Caco-2 (cell line): ENCODE measurements at regions not wholly inside any gene's neighbourhood (a gene's known extent, or its start where the extent isn't known, plus 50 kb on each side); places are given as distances from the start of the nearest gene placed in this dataset.

Source experiments
- BruUV-seq: library from RNA; stranded (reverse); fragments of 400-500 nt; replicated peaks from 2 replicates; lab custom pipeline; 2021; lab: Mats Ljungman, UMichigan
- CTCF ChIA-PET: fragments of 300-600 bp; sonication (Branson Sonifier 250); formaldehyde crosslinking; loops from one replicate; lab custom pipeline; 2022; ENCODE audit warnings: antibody characterized with exemption; lab: Charles Lee
- POLR2A ChIA-PET: fragments of 300-600 bp; sonication (Branson Sonifier 250); formaldehyde crosslinking; loops from one replicate; lab custom pipeline; 2022; ENCODE audit warnings: antibody characterized with exemption; lab: Charles Lee
- DNase-seq, 2 experiments: peaks; one replicate each; pipeline versions ENCODE4 v3.0.0 to v3.0.0-alpha.2; 2020 to 2022
- H3K27me3 ChIP-seq: replicated peaks from 2 replicates; pipeline ENCODE4 v1.6.0; 2011; ENCODE audit warnings: low read length; ENCODE audit not compliant: control insufficient read depth, insufficient read depth
- H3K36me3 ChIP-seq: 2 replicates; pipeline ENCODE4 v1.5.1; 2011; ENCODE audit warnings: low read length; ENCODE audit not compliant: control insufficient read depth, insufficient read depth
- H3K4me1 ChIP-seq: fragments of 250-450 bp; sonication (Bioruptor Pico); 2 replicates; pipeline ENCODE4 v1.5.1; 2020; ENCODE audit warnings: mild to moderate bottlenecking
- H3K4me3 ChIP-seq: 2 replicates; pipeline ENCODE4 v1.5.1; 2011; ENCODE audit warnings: low read depth, mild to moderate bottlenecking, control low read depth, low read length
- H3K9me3 ChIP-seq: fragments of 250-450 bp; sonication (Bioruptor Pico); 2 replicates; pipeline ENCODE4 v1.5.1; 2020; ENCODE audit warnings: mild to moderate bottlenecking, moderate library complexity
- H3K27ac Mint-ChIP-seq: one replicate; pipeline ENCODE4 v1.8.0; 2022; ENCODE audit warnings: mixed read lengths; ENCODE audit not compliant: unreplicated experiment
- H3K27me3 Mint-ChIP-seq: one replicate; pipeline ENCODE4 v1.8.0; 2022; ENCODE audit warnings: mixed read lengths; ENCODE audit not compliant: insufficient read depth, unreplicated experiment
- H3K36me3 Mint-ChIP-seq: one replicate; pipeline ENCODE4 v1.8.0; 2022; ENCODE audit warnings: mild to moderate bottlenecking, mixed read lengths; ENCODE audit not compliant: insufficient read depth, unreplicated experiment
- H3K4me1 Mint-ChIP-seq: one replicate; pipeline ENCODE4 v1.8.0; 2022; ENCODE audit warnings: low read depth, mixed read lengths; ENCODE audit not compliant: unreplicated experiment
- H3K4me3 Mint-ChIP-seq: one replicate; pipeline ENCODE4 v1.8.0; 2022; ENCODE audit warnings: mild to moderate bottlenecking, moderate library complexity, mixed read lengths; ENCODE audit not compliant: unreplicated experiment
- H3K9me3 Mint-ChIP-seq: one replicate; pipeline ENCODE4 v1.8.0; 2022; ENCODE audit warnings: mixed read lengths; ENCODE audit not compliant: unreplicated experiment
- intact Hi-C: fragments of 100-400 bp; cut with micrococcal nuclease; formaldehyde crosslinking; loops from one replicate; pipeline ENCODE4 v1.10.0; 2022; ENCODE audit not compliant: unreplicated experiment
- TF ChIP-seq, protein P1 (sequence below), 2 experiments: fragments of 200-600 bp in 1 of 2; IDR thresholded peaks; 1 replicate in 1 of 2; 2 replicates in 1 of 2; pipeline versions ENCODE4 v1.5.1 to v1.8.0; 2011 to 2022; ENCODE audit warnings: antibody characterized with exemption in 1 of 2, control low read depth in 1 of 2, inconsistent platforms in 1 of 2, low read depth in 1 of 2, low read length in 1 of 2, mild to moderate bottlenecking in 1 of 2, moderate library complexity in 1 of 2; ENCODE audit not compliant: insufficient read depth in 1 of 2, severe bottlenecking in 1 of 2, unreplicated experiment in 1 of 2

DNA sequence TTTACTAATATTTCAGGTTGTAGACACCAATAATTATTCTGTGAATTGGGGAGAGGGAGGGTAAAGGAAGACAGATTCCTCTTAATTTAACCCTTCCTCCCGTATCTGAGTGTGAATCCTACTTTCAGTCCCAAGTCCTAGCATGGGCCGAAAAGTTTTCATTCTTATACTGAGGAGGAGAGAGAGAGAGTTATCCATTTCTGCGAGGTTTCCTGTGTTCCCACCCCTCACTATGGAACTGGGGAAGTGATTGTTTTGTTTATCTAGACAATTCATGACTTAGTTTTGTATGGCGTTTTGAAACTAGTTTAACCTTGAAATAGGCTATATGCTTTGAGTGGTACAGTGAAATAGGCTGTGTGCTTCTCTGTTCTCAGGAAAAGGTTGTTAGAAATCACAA, 134.0 kb upstream of the DPYD start:
- TF ChIP-seq, protein P1, sequence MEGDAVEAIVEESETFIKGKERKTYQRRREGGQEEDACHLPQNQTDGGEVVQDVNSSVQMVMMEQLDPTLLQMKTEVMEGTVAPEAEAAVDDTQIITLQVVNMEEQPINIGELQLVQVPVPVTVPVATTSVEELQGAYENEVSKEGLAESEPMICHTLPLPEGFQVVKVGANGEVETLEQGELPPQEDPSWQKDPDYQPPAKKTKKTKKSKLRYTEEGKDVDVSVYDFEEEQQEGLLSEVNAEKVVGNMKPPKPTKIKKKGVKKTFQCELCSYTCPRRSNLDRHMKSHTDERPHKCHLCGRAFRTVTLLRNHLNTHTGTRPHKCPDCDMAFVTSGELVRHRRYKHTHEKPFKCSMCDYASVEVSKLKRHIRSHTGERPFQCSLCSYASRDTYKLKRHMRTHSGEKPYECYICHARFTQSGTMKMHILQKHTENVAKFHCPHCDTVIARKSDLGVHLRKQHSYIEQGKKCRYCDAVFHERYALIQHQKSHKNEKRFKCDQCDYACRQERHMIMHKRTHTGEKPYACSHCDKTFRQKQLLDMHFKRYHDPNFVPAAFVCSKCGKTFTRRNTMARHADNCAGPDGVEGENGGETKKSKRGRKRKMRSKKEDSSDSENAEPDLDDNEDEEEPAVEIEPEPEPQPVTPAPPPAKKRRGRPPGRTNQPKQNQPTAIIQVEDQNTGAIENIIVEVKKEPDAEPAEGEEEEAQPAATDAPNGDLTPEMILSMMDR (IDR thresholded peaks at IDR 0.05; ENCODE audit: insufficient read depth in 1 of 2, low read depth in 1 of 2, low read length in 1 of 2, severe bottlenecking in 1 of 2, unreplicated experiment in 1 of 2) = no peak
- no peak for DNase-seq
- H3K9me3 ChIP-seq = no peaks in the 10 kb centered on the region
- Mint-ChIP-seq H3K9me3 (peaks cover 10% of the 10 kb centered on the region), H3K4me3 (no peak overlapping the region), H3K36me3 (no peaks in the 10 kb centered on the region), H3K4me1 (peaks cover 7% of the 10 kb centered on the region), H3K27ac (no peak overlapping the region), H3K27me3 (no peaks in the 10 kb centered on the region)
- intact Hi-C loops = loop anchor here (5.0 kb wide), 2 partner anchors 237 to 442 kb away; no protein-coding TSS in a partner anchor
- CTCF ChIA-PET = no interaction called here
- POLR2A ChIA-PET = no interaction called here
- no TSS peak for BruUV-seq
- no peaks in the 10 kb centered on the region for H3K36me3 ChIP-seq
- H3K27me3 ChIP-seq = no peaks in the 10 kb centered on the region
- H3K4me3 ChIP-seq = no peak overlapping the region
- peaks cover 3% of the 10 kb centered on the region; the same call in 1 of the 2 replicates for H3K4me1 ChIP-seq

DNA sequence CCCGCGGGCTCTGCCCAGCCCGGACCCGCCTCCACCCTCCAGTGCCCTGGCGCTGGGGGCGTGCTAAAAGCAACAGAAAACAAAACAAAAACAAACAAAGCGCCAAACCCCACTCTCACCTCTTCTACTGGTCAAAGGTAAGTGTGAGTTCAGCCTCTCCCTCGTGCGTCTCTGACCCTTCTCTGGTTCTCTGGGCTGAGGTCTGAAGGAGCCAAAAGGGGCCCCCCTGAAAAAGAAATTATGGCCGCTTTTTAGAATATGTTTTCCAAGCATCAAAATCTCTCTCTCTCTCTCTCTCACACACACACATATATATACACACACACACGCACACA, 133.5 kb upstream of the DPYD start:
- Histone ChIP-seq H3K36me3 (no peaks in the 10 kb centered on the region), H3K9me3 (no peaks in the 10 kb centered on the region), H3K4me1 (peaks cover 3% of the 10 kb centered on the region; the same call in 1 of the 2 replicates), H3K4me3 (no peak overlapping the region), H3K27me3 (no peaks in the 10 kb centered on the region)
- Mint-ChIP-seq H3K27me3 (no peaks in the 10 kb centered on the region), H3K27ac (no peak overlapping the region), H3K9me3 (peaks cover 10% of the 10 kb centered on the region), H3K4me1 (peaks cover 7% of the 10 kb centered on the region), H3K36me3 (no peaks in the 10 kb centered on the region), H3K4me3 (no peak overlapping the region)
- intact Hi-C loops = loop anchor here (5.0 kb wide), 2 partner anchors 237 to 442 kb away; no protein-coding TSS in a partner anchor
- ChIA-PET POLR2A (no interaction called here), CTCF (no interaction called here)
- BruUV-seq = no TSS peak
- TF ChIP-seq, protein P1 (IDR thresholded peaks at IDR 0.05; ENCODE audit: insufficient read depth in 1 of 2, low read depth in 1 of 2, low read length in 1 of 2, severe bottlenecking in 1 of 2, unreplicated experiment in 1 of 2) = no peak
- DNase-seq = no peak

DNA sequence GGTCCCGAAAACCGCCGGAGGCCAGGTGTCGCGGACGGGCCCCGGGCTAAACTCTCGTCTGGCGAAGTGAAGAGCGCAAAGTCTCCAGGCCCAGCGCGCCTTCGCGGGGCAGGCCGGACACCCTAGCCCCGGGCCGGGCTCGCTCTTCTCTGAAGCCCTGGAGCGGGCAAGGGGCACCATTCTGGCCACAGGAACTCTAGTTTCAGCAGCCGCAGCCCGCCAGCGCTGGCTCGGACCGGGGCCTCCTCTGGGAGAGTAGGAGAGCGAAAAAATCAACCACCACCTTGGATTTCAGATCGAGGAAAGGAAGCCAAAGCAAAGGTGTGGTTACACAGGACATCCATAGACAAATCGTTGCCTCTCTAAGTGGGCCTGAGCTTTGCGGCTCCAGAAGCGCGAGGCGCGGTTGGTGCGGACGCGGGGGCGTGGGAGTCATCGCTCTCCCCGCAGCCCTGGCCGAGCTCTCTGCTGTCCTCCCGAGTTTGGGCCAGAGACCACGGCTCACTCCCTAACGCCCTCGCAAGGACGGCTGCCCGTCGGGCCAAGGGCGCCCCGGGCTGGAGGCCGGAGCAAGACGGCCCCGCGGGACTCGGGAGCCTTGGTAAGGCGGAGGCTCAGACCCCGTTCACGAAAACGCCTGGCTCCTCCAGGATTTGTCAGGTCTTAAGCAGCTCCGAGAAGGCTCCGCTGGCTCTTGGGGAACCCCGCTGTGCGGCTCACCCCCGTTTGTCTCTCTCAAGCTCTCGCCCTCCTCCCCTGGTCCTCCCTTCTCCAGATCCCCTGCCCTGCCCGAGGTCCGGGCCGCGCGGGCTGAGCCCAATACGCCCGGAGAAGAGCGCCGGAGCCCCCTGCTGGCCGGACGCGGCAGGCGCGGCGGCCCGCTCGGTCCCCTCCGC, 132.9 kb upstream of the DPYD start:
- Mint-ChIP-seq H3K27me3 (no peaks in the 10 kb centered on the region), H3K9me3 (peaks cover 10% of the 10 kb centered on the region), H3K36me3 (no peaks in the 10 kb centered on the region), H3K27ac (no peak overlapping the region), H3K4me3 (no peak overlapping the region), H3K4me1 (peaks cover 7% of the 10 kb centered on the region)
- intact Hi-C loops = loop anchor here (5.0 kb wide), 2 partner anchors 236 to 441 kb away; no protein-coding TSS in a partner anchor
- Histone ChIP-seq H3K36me3 (no peaks in the 10 kb centered on the region), H3K4me3 (no peak overlapping the region), H3K27me3 (no peaks in the 10 kb centered on the region), H3K4me1 (no peaks in the 10 kb centered on the region), H3K9me3 (no peaks in the 10 kb centered on the region)
- DNase-seq = no peak
- BruUV-seq = no TSS peak
- ChIA-PET POLR2A (no interaction called here), CTCF (no interaction called here)
- TF ChIP-seq, protein P1 (IDR thresholded peaks at IDR 0.05; ENCODE audit: insufficient read depth in 1 of 2, low read depth in 1 of 2, low read length in 1 of 2, severe bottlenecking in 1 of 2, unreplicated experiment in 1 of 2) = no peak
